Vagina (tissue), 2 donors: ENCODE measurements at regions not wholly inside any gene's neighbourhood (a gene's known extent, or its start where the extent isn't known, plus 50 kb on each side); places are given as distances from the start of the nearest gene placed in this dataset.

Experiments used
- CTCF ChIP-seq, 3 experiments: fragments of 450-650 bp in 2 of 3; fragments of 200-600 bp in 1 of 3; sonication (generic) in 1 of 3; IDR thresholded peaks; one replicate each; pipeline ENCODE4 v1.5.1; 2017 to 2019; ENCODE audit warnings: antibody characterized with exemption in 3 of 3, mild to moderate bottlenecking in 2 of 3, moderate library complexity in 2 of 3
- POLR2A ChIP-seq, 2 donors: fragments of 450-650 bp; IDR thresholded peaks; one replicate each; pipeline ENCODE4 v1.6.1; 2017; ENCODE audit warnings: antibody characterized with exemption in 2 of 2, mild to moderate bottlenecking in 2 of 2, moderate library complexity in 2 of 2
- POLR2AphosphoS5 ChIP-seq, 2 donors: sonication (generic); formaldehyde crosslinking; IDR thresholded peaks; one replicate each; pipeline ENCODE4 v1.9.0; 2017; ENCODE audit warnings: antibody characterized with exemption in 2 of 2, mild to moderate bottlenecking in 2 of 2, low read depth in 1 of 2; ENCODE audit not compliant: insufficient read depth in 1 of 2

- TF ChIP-seq CTCF (IDR thresholded peaks at IDR 0.05): no peak
- no peak for TF ChIP-seq POLR2A (IDR thresholded peaks at IDR 0.05)
- no peak for TF ChIP-seq POLR2AphosphoS5 (IDR thresholded peaks at IDR 0.05; ENCODE audit: insufficient read depth in 1 of 2, low read depth in 1 of 2)
Observed at GRCh38 chr10:117612113-117612512, 69.6 kb downstream of the EMX2 start.
